SKM-1 (cell line): ENCODE measurements at regions not wholly inside any gene's neighbourhood (a gene's known extent, or its start where the extent isn't known, plus 50 kb on each side); places are given as distances from the start of the nearest gene placed in this dataset.
"Not testable (repeated sequence)": the region's sequence is repeated elsewhere in the genome, so short reads cannot be mapped to it uniquely, and the experiment has no call there.

ENCODE experiments used
- DNase-seq: peaks from one replicate; lab custom pipeline; 2025; ENCODE audit not compliant: unreplicated experiment; lab: John Stamatoyannopoulos, UW

DNA sequence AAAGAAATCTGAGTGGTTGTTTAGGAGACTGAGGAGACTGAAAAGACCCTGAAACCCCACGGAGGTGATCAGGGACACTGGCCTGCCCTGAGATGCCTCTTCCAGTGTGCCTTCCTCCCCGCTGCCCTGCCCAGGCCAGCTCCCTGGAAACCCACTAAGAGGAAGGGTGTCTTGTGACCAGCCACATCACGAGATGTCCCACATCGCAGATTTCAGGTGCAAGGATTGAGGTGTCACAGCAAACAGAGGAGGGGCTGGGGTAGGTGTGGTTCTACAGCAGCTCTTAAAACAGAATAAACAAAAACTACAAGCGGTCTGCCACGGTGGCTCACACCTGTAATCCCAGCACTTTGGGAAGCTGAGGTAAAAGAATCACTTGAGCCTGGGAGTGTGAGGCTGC lies 184.3 kb upstream of the C14orf180 start:
- DNase-seq: no peak

DNA sequence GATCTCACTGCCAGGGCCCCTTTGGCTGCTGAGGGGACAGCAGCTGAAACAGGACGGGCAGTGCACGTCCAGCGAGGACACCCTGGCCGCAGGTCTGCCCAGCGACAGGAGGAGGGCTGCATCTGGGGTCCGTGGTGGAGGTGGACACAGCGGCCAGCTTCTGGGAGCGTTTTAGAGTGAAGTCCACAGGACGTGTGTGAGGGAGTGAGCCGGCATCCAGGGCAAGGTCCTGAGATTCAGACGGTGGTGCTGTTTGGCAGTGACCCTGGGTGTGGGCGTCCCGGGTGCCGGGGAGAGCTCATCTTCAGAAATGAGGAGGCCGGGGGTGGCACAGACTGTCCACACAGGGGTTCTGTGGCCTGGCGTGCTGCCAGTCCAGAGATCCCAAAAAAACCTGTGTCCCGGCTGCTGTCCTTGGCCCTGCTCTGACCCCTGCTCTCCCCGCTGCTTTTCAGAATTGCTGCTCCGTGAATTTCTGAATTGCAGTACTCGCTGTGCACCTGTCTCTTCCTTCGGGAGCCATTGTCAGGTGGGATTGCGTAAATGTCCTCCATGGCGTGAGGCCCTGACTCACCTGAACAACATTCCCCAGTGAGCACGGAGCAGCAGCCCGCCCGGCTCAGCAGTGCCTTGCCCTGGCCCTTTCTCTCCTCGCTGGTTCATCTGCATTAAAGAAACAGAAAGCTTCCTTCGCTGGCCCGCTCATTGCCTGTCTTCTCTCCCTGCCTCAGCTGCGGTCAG lies 183.5 kb upstream of the C14orf180 start:
- DNase-seq: no peak

DNA sequence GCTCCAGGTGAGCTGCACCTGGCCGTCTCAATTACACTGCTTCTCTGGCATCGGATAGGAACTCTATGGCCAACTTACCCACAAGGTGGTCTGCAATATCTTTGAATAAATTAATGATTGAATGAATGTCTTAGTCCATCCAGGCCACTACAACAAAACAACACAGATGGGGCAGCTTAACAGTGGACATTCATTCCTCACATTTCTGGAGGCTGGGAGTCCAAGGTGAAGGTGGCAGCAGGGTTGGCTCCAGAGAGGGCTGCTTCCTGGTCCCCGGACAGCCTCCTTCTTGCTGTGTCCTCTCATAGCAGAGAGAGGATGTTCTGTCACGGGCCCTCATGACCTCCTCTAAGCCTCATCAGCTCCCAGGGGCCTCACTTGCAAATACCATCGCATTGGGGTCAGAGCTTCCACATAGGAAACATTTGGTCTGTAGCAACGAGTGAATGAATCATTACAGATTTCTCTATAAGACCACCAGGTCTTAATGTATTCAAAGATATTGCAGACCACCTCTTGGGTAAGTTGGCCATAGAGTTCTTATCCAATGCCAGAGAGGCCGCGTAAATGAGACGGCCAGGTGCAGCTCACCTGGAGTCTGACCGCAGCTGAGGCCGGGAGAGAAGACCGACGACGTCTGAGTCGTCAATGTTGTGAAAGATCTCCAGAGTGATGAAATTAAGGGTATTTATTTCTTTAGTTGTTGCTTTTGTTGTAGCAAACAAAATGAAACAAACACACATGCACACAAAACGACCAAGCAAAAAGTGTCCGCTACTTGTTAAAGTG lies 182.7 kb upstream of the C14orf180 start:
- DNase-seq: no peak

DNA sequence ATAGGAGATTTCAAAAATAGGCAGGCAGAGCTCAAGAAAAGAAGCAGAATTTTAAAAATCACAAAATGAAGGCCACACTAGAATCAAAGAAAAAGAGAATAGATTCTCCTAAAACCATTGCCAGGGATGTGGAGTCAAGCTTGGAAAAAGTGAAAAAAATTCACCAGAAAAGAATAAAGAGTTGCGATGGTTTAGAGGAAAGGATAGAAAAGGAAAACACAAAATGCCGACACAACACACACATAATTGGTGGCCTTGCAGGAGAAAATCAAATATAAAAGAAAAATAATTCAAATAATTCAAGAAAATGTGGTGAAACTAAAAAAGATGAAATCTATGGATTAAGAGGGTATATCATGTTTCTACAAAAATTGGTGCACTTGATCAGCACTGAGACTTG lies 181.6 kb upstream of the C14orf180 start:
- DNase-seq: no peak

DNA sequence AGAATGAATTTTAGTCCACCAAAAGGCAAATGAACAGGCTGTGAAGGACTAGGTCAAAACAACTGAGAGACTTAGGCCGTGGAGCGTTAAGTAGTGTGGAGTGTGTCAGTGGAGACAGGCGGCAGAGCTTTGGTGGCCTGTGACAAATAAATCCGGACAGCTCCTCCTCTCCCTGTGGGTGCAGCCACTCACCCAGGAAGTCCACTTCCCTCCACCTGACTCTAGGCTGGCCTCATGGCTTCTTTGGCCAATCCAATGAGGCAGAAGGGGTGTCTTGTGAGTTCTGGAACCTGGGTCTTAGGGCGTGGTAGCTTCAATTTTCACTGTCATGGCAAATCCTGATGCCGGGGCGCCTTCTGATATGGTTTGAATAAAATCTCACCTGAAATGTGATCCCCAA lies 180.9 kb upstream of the C14orf180 start:
- DNase-seq: no peak

DNA sequence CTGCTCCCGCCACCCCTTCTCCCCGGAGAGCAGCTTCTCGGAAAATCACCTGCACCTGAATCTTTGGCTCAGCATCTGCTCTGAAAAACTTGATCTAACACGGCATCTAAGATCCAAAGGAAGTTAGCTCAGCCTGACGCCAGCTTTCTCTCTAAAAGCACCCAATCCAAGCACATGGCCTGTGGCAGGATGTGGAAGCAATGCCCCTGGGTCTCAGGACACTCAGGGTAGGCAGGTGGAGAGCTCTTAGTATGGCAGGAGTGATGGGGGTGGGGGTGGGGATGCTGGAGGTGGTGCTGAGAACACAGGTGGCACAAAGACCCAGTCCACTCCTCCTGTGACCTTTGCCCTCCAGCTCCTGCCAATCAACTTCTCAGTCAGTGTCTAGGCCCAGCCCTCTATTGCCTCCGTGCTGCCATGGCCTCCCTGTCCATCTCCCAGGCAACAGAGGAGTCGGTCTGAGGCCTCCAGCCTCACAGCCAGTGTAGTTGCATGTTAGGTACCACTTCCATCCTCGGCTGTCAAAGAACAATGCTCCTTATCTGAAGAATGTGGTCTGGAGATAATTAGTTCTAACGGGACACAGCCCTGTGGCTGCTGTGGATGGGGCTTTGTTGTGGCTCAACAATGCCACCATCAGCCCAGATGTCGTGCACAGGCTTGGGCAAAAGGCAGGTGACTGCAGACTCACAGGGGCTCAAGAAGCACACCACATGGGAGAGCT lies 180.0 kb upstream of the C14orf180 start:
- no peak for DNase-seq

DNA sequence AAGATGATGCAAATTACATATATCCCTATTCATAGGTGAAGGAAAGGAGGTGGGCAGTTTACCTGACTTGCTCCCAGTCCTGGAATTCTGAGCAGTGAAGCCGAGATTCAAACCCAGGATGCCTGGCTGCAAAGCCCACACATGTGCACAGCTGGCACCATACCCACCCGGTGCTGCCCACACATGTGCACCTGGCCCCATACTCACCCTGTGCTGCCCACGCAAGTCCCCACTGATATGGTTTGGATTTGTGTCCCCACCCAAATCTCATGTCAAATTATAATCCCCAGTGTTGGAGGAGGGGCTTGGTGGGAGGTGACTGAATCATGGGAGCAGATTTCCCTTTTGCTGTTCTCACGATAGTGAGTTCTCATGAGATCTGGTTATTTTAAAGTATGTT lies 179.2 kb upstream of the C14orf180 start:
- no peak for DNase-seq

DNA sequence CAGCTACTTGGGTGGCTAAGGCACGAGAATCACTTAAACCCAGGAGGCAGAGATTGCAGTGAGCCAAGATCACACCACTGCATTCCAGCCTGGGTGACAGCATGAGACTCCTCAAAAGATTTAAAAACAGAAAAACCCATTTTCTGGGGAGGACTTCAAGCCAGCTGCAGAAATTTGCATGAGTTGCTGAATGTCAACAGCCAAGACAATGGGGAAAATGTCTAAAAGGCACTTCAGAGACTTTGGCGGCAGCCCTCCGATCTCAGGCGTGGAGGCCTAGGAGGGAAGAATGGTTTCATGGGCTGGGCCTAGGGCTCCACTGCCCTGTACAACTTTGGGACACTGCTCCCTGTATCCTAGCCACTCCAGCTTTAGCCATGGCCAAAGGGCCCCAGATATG lies 177.8 kb upstream of the C14orf180 start:
- no peak for DNase-seq

DNA sequence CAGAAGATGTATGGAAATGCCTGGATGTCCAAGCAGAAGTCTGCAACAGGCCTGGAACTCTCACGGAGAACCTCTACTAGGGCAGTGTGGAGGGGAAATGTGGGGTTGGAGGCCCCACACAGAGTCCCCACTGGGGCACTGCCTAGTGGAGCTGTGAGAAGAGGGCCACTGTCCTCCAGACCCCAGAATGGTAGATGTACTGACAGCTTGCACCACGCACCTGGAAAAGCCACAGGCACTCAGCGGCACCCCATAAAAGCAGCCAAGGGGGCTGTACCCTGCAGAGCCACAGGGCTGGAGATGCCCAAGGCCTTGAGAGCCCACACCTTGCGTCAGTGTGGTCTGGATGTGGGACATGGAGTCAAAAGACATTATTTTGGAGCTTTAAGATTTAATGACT lies 177.3 kb upstream of the C14orf180 start:
- DNase-seq: not testable (repeated sequence)

DNA sequence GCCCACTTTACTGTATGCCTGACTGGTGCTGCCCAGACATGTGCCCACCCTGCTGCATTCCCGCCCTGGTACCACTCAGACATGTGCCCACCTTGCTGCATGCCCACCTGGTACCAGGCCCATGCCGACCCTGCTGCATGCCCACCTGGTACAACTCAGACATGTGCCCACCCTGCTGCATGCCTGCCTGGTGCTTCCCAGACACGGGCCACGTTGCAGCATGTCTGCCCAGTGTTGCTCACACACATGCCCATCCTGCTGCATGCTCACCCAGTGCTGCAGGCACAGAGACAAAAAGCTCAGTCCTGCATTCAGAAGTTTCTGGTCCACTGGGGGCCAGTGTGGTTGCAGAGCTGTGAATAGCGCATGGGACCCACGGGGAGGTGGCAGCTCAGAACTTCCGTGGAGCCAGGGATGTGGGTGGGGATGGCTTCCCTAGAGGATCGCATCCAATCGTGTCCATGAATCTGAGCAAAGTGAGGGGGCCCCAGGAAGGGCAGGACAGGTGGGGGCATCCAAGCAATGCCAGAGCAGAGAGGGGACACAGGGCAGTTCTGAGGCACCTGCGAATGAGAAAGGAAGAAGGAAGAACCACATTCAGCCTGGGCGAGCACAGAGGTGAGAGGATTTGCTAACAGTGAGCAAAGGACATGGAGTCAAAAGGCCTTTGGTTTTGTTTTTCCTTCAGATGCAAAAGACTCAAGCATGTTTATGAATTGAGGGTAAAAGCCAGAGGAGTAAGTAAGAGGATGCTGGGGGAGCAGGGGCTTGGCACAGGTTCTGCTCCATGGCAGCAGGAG lies 175.9 kb upstream of the C14orf180 start:
- DNase-seq: no peak

DNA sequence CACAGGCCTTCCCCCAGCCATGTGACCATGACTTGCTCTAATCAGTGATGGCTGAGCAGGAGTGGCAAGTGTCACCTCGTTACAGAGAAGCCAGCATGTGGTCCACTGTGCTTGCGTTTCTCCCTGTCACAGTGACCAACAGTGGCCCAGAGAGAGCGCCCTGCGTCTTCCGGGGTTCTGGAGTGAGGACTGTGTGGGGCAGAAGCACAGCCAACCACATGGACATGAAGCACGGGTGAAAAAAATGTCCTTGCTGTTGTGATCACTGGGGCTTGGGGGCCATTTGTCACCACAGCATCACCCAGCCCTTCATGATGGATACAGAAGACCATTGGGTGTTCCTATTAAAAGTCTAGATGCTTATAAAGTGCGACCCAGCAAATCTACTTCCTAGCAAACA lies 174.6 kb upstream of the C14orf180 start:
- no peak for DNase-seq

DNA sequence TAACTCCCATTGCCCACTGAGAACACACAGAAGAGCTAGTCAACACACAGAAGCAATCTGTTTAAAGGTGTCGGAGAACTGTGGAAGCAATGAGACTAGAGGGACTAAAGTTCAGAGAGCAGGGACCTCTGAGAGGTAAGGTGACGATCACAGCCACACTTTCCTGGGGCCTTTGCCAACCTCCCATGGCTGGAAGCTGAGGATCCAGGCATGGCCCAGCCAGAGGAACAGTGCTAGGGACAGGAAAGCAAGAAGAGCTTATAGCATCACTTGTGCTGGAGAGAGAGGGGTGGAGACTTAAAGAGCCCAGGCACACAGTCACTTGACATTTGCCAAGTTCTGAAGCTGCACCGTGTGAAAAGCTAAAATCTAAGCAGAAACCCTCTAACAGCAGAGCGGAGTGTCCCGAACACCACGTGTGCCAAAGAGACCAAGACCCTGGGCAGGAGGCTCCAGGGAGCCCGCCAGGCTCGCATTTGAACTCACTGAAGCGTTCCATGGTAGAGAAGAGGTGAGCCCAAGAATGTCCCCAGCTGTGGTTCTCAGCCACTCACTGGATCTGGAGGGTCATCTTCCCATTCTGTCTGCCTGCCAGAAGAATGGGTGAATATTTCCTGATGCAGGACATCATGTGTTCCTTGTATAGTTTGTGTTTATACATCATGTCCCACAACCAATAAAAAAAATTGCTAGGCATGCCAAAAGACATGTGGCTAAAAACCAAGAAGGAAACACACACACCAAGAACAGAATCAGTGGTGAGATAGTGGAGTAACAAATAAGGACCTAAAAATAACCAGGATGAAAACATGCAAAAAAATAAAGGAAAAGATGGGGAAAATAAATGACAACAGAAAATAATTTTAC lies 174.0 kb upstream of the C14orf180 start:
- no peak for DNase-seq

DNA sequence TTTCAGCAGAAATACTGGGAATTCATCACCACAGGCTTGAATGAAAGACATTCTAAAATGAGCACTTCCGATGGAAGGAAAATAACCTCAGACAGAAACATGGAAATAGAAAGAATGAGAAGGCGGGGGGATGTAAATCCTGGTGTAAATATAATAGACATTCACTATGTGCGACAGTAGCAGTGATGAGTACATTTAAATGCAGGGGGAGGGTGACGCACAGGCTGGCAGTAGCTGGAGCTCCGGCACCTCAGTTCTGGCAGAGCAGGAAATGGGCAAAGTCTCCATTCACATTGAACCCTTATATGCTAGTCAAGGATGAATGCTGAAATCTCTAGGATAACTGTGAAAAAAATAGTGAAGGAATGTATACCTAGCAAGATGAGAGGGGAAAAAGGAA lies 172.7 kb upstream of the C14orf180 start:
- DNase-seq: no peak

DNA sequence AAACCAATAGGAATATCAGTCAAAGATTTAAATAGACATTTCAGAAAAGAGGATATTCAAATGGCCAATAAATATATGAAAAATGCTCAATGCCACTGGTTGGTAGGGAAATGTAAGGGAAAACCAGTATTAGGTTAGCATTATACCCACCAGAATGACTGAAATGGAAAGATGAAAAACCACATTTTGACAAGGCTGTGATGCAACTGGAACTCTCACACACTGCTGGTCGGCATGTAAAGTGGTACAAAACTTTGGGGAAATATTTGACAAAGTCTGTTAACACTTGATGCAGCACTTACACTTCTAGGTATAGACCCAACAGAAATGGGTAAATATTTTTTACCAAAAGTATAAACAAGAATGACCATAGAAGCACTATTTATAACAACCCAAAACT lies 163.2 kb upstream of the C14orf180 start:
- no peak for DNase-seq

DNA sequence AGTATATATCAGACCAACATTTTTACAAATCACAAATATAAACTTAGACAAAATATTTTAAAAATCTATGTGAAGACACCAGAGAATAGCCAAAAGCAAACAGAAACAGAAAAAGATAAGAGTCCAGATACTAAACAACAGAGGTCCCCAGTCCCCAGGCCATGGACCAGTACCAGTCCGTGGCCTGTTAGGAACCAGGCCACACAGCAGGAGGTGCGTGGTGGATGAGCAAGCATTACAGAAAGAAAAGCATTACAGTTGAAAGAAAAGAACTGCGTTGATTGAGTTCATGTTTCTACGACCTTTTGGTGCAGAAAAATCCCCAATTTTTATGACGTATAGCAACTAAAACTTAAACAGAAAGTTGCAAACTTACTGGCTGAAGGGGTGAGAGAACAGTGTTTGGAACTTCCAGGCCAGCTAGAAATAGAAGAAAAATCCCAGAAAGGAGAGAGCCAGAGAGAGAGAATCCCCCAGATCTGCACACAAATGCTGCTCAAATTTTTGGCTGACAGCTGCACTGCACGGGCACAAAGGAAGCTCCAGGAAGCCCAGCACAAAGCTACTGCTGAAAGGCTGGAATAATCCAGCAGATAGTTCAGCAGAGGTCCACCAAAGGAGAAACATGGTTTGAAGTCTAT lies 159.6 kb upstream of the C14orf180 start:
- no peak for DNase-seq

DNA sequence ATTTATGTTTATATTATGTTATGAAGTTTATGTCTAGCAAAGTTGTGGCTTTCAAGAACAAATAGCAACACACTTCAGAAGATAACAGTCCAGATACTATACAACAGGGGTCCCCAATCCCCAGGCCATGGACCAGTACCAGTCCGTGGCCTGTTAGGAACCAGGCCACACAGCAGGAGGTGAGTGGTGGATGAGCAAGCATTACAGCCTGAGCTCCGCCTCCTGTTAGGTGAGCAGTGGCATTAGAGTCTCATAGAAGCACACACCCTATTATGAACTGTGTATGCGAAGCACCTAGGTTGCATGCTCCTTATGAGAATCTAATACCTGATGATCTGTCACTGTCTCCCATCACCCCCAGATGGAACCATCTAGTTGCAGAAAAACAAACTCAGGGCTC lies 159.0 kb upstream of the C14orf180 start:
- DNase-seq: not testable (repeated sequence)

DNA sequence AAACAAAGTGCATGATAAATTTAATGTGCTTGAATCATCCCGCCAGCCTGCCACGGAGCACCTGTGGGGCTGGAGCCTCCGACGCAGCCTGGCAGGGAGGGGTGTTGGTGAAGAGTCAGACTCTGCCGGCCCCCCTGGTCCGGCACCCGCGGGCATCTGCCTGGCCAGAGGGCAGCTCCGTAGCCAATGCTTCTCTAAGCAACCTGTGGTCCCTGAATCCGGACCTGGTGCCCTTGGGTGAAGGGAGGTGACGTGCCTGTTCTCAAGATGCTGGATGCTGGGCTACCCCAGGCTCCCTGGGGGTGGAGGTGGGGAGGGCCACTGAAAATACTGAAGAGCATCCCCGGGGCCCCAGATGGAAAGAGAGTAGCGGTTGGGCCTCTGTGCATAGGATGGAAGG lies 158.6 kb upstream of the C14orf180 start:
- no peak for DNase-seq

DNA sequence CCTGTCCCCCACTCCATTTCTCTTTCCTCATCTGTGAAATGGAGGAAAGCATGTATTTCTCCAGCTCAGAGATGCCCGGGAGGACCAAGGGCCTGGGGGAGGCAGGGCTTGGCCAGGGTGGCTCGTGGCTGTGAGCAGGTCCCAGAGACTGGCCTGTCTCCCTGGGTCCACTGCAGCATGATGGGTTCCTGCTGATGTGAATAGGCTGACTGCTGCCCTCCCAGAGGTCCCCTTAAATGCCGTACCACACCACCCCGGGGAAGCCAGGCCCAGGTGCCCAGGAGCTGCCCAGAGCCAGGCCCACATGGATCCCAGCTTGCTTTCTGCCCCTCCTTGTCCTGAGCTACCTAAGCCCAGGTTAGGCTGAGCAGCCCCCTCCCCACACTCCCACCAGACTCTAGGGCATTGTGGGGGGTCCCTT lies 158.2 kb upstream of the C14orf180 start:
- no peak for DNase-seq

DNA sequence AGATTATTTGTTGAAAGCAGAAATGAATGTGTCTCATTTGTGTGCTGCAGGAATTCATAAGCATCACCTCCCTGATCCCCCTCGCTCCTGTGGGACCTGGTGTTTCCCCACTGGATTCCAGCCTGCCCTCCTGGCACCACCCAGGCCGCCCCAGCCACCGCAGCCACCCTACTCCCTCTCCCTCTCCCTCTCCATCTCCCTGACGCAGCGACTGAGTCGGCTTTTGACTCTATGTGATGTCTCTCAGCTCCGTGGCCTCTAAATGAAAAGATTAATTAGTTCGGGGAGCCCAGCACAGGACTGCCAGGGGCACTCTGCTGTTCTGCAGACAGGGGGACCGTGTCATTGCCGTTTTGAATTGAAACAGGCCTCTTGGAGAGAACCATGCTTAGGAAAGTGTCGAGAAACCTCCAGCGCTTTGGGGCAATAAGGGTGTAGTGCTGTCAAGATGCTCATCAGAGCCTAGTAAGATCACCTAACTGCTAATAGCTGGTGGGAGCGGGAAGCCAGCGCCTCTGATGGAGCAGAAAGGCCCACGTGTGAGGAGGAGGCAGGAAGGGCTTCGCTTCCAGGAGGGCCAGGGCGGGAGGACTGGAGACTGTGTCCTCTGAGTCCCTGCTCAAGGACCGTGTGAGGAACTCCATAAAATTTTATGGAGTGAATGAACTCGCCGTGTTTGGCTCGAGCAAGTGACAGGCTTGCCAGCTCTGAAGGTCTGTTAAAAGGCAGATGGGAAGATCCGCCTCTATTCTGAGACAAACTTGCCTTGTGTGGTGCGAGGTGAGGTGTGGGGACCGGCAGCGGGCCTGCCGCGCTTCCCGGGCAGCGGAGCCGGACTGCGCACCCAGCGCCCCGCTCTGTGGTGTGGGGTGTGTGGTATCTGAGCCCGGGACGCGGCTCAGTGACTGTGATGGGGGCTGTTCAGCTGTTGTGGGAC lies 157.4 kb upstream of the C14orf180 start:
- no peak for DNase-seq
